ACC112 (cell line): ENCODE measurements at regions not wholly inside any gene's neighbourhood (a gene's known extent, or its start where the extent isn't known, plus 50 kb on each side); places are given as distances from the start of the nearest gene placed in this dataset.
A peak's percentile ranks its signal among the peaks of the same experiment; 100 is the strongest.

Experiments
- H2AFZ ChIP-seq: fragments of 200-600 bp; sonication (generic); one replicate; pipeline ENCODE4 v1.6.0; 2017; ENCODE audit warnings: antibody characterized with exemption, low read length; ENCODE audit not compliant: unreplicated experiment
- H3K27ac ChIP-seq: fragments of 200-600 bp; sonication (generic); 2 replicates; pipeline ENCODE4 v1.5.1; 2014; ENCODE audit warnings: low read depth, mild to moderate bottlenecking, antibody characterized with exemption, low read length, moderate library complexity
- H3K27me3 ChIP-seq: fragments of 200-600 bp; sonication (generic); 2 replicates; pipeline ENCODE4 v1.6.1; 2014; ENCODE audit warnings: mild to moderate bottlenecking, antibody characterized with exemption, low read length, moderate library complexity, mixed read lengths; ENCODE audit not compliant: insufficient read depth
- H3K36me3 ChIP-seq: fragments of 200-600 bp; sonication (generic); 2 replicates; pipeline ENCODE4 v1.6.1; 2016; ENCODE audit warnings: mild to moderate bottlenecking, antibody characterized with exemption, low read length, moderate library complexity, mixed read lengths; ENCODE audit not compliant: insufficient read depth
- H3K4me1 ChIP-seq: fragments of 200-600 bp; sonication (generic); one replicate; pipeline ENCODE4 v1.6.1; 2016; ENCODE audit warnings: low read length, mixed read lengths; ENCODE audit not compliant: insufficient read depth, unreplicated experiment, control insufficient read depth
- H3K4me3 ChIP-seq: fragments of 200-600 bp; sonication (generic); 2 replicates; pipeline ENCODE4 v1.5.1; 2014; ENCODE audit warnings: mild to moderate bottlenecking, low read depth, low read length
- H3K79me2 ChIP-seq: fragments of 200-600 bp; sonication (generic); one replicate; pipeline ENCODE4 v1.6.0; 2016; ENCODE audit warnings: low read length; ENCODE audit not compliant: control insufficient read depth, unreplicated experiment, insufficient read depth

DNA sequence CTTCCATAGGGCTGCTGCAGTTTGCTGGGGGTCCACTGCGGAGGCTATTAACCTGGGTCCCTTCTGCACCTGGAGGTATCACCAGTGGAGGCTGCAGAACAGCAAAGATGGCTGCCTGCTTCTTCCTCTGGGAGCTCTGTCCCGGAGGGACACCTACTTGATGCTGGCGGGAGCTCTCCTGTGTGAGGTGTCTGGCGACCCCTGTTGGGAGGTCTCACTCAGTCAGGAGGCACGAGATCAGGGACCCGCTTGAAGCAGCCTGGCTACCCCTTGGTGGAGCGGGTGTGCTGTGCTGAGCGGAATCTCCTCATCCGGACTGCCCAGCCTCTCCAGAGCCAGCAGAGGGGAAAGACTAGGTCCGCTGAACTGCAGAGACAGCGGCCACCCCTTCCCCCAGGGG lies 56.0 kb upstream of the CTXND1 start:
- Histone ChIP-seq H3K4me1 (no peaks in the 10 kb centered on the region), H3K36me3 (no peaks in the 10 kb centered on the region), H2AFZ (no peak overlapping the region)

DNA sequence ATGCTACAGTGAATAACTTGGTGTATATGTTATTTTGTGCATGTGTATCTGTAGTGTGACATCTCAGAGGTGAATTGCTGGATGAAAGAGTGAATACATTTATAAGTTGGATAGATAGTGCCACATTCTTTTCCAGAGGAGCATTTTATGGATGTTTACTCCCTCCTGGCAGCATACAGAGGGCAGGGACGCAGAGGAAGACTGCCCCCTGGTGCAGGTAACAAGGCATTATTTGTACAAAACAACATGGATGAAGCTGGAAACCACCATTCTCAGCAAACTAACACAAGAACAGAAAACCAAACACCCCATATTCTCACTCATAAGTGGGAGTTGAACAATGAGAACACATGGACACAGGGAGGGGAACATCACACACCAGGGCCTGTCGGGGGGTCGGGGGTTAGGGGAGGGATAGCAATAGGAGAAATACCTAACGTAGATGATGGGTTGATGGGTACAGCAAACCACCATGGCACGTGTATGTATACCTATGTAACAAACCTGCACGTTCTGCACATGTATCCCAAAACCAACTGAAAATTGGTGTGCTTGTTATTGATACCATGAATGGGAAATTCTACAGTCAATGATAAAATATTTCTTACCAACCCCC lies 57.9 kb upstream of the CTXND1 start:
- Histone ChIP-seq H3K27ac (no peak overlapping the region), H3K4me3 (no peak overlapping the region), H3K27me3 (peaks cover 42% of the 10 kb centered on the region), H3K4me1 (no peaks in the 10 kb centered on the region), H3K36me3 (no peaks in the 10 kb centered on the region), H3K79me2 (no peaks in the 10 kb centered on the region), H2AFZ (no peak overlapping the region)

More for the DNA sequence above, 56.0 kb upstream of the CTXND1 start:
- Histone ChIP-seq H3K27me3 (peaks cover 33% of the 10 kb centered on the region), H3K4me3 (no peak overlapping the region), H3K27ac (no peak overlapping the region), H3K79me2 (no peaks in the 10 kb centered on the region)

DNA sequence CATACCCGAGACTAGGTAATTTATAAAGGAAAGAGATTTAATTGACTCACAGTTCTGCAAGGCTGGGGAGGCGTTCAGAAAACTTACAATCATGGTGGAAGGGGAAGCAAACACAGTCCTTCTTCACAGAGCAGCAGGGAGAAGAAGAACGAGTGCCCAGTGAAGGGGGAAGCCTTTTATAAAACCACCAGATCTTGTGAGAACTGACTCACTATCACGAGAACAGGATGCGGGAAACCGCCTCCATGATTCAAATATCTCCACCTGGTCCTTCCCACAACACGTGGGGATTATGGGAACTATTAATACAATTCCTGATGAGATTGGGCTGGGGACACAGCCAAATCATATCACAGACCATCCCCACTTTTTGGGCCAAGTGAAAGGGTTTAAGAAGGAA lies 58.8 kb upstream of the CTXND1 start:
- no peaks in the 10 kb centered on the region for H3K36me3 ChIP-seq
- no peaks in the 10 kb centered on the region for H3K4me1 ChIP-seq
- H3K79me2 ChIP-seq = no peaks in the 10 kb centered on the region
- H3K27ac ChIP-seq = no peak overlapping the region
- H2AFZ ChIP-seq = no peak overlapping the region
- no peak overlapping the region for H3K4me3 ChIP-seq
- peaks cover 42% of the 10 kb centered on the region for H3K27me3 ChIP-seq

DNA sequence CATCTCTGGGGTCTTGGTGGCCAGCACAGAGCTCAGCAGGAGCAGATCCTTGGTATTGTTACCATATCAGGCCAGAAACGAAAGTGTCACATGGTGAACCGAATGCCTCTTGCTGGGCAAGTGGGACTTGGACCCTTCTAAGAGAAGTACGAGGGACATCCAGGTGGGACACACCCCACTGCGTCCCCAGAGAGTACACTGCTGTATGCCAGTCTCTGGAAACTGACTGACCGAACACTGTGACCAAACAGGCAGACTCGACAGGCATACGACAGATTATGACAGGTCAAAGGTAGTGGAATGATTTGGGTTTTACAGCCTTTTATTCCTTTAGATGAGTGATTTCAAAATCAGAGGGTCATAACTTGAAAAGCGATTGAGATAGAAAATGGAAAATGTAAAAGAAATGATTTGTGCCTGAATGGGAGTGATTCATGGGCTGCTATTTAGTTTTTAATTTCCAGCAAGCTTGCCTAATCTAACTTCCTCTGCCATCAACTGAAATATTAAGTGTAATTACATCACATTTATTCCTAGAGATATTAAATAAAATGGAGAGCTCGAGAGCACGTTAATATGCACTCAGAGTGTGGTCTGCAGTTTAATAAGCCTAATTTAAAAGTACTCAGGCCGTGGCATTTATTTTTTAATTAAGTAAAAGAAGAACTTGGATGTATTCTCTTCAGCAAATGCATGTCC lies 63.4 kb upstream of the CTXND1 start:
- no peak overlapping the region for H3K27ac ChIP-seq
- peaks cover 10% of the 10 kb centered on the region for H3K4me1 ChIP-seq
- H3K36me3 ChIP-seq = no peaks in the 10 kb centered on the region
- H3K79me2 ChIP-seq = no peaks in the 10 kb centered on the region
- peaks cover 19% of the 10 kb centered on the region for H3K27me3 ChIP-seq
- H3K4me3 ChIP-seq = no peak overlapping the region
- H2AFZ ChIP-seq = no peak overlapping the region

DNA sequence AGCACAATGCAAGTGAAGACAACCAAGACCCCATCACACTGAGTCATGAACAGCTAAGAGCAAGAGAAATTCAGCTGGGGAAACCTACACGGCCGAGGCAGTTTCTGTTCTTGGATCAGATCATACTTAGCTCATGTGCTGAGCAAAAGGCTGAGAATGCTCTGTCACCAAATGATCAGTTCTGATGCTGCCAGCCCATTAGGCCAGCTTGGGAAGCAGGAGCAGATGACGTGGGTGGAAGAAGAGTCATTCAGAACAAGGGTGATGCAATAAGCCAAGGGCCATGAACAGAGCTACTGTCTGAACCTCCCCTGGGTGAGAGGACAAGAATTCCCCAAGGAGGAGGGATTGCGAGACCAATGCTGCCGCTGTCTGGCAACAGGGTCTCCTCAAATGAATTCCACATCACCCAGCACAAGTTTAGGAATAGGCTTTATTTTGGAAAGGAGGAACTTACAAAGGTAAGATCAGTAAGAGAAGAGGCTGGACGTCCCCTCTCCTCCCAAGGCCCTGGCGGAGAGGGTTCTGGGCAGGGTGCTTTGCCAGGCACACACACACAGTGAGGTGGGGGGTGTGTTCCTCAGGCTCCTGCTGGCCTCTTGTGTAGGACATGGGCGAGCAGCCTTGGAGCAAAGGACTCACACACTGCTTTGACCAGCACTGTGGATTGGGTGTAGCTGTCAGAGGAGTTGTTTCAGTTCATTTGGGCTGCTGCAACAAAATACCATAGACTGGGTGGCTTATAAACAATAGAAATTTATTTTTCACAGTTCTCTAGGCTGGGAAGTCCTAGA lies 65.6 kb upstream of the CTXND1 start:
- peak overlapping the region; percentile 67 for H3K27ac ChIP-seq
- no peaks in the 10 kb centered on the region for H3K79me2 ChIP-seq
- H2AFZ ChIP-seq = peak overlapping the region; percentile 31
- no peak overlapping the region for H3K4me3 ChIP-seq
- H3K4me1 ChIP-seq = peaks cover 10% of the 10 kb centered on the region
- no peaks in the 10 kb centered on the region for H3K36me3 ChIP-seq
- H3K27me3 ChIP-seq = peaks cover 29% of the 10 kb centered on the region

DNA sequence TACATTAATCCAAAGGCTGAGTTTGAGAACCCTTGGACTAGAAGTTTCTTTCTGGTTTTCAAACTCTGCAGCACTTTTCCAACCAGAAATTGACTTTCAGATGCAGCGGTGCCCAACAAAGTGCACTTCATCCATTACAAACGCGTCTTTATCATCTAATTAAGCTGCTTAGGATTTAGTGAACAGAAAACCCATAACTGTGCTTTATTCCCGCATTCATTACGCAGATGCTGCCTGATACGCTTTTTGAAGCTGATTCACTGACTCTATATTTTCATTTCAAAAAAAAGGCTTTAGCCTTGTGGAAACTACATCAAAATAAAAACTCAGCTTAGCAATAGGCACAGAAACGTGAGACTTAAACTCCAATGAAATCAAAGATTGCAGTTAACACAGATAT lies 69.8 kb upstream of the CTXND1 start:
- Histone ChIP-seq H3K27me3 (peaks cover 21% of the 10 kb centered on the region), H2AFZ (no peak overlapping the region), H3K4me3 (no peak overlapping the region), H3K36me3 (no peaks in the 10 kb centered on the region), H3K79me2 (no peaks in the 10 kb centered on the region), H3K4me1 (peaks cover 4% of the 10 kb centered on the region), H3K27ac (no peak overlapping the region)

DNA sequence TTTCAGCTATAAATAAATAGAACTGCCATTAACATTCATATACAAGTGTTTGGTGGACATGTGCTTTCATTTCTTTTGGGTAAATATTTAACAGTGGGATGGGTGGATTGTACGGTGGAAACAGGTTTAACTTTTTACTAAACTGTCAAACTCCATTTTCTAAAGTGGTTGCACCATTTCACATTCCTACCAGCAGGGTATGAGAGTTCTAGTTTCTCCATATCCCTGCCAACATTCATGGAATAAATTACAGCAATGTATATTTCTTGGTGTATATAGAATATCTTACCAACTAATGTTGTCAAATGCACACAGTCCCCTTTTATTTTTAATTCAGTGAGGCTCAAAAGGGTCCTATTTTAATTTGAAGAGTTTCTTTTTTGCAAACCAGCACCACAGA lies 71.3 kb upstream of the CTXND1 start:
- H3K4me1 ChIP-seq = no peaks in the 10 kb centered on the region
- no peak overlapping the region for H2AFZ ChIP-seq
- H3K27ac ChIP-seq = no peak overlapping the region
- no peak overlapping the region for H3K4me3 ChIP-seq
- no peaks in the 10 kb centered on the region for H3K79me2 ChIP-seq
- peaks cover 21% of the 10 kb centered on the region for H3K27me3 ChIP-seq
- H3K36me3 ChIP-seq = no peaks in the 10 kb centered on the region

DNA sequence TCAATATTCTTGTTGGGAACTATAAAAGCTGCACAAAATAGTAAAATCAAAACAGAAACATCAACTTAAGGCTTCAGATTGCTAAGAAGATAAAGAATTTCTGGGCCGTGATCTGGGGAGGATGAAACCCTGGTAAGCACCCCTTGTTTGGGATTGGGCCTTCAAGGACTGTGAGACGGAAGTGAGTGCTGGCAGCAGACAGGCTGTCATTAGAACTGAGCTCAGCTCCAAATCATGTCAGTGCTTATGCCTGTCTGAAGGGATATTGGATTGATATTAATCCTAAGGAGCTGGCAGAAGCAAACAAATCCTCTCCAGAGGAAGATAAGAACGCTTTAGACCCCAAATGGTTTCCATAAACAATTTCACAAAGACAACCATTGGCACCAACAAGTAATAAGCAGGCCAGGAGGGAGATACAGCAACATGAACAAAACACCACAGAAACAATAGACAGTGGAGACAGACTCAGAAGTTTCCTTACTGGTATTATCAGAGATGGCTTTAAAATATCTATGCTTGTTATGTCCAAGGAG lies 72.6 kb upstream of the CTXND1 start:
- Histone ChIP-seq H2AFZ (no peak overlapping the region), H3K79me2 (no peaks in the 10 kb centered on the region), H3K27me3 (peaks cover 18% of the 10 kb centered on the region), H3K4me1 (no peaks in the 10 kb centered on the region), H3K36me3 (no peaks in the 10 kb centered on the region), H3K27ac (no peak overlapping the region), H3K4me3 (no peak overlapping the region)

DNA sequence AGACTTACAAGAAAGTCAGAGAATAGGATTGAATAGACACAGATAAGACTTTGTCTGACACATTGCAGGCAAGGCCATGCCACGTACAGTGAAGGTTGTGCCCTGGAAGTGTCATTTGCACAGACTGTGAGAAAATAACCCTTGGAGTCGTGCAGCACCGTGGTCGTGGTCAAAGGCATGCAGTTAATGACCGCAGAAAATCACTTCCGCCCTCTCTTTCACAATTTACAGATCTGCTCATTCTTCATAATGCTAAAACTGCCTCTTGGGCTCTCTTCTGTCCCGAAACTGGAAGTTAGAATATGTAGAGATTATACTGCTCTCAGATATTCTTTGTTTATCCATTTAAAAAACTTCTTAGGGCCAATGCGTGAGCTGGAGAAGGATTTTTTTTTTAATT lies 73.2 kb upstream of the CTXND1 start:
- Histone ChIP-seq H3K27me3 (peaks cover 14% of the 10 kb centered on the region; the same call in 1 of the 2 replicates), H3K36me3 (no peaks in the 10 kb centered on the region), H3K27ac (no peak overlapping the region), H3K4me1 (no peaks in the 10 kb centered on the region), H3K4me3 (no peak overlapping the region), H3K79me2 (no peaks in the 10 kb centered on the region), H2AFZ (no peak overlapping the region)

DNA sequence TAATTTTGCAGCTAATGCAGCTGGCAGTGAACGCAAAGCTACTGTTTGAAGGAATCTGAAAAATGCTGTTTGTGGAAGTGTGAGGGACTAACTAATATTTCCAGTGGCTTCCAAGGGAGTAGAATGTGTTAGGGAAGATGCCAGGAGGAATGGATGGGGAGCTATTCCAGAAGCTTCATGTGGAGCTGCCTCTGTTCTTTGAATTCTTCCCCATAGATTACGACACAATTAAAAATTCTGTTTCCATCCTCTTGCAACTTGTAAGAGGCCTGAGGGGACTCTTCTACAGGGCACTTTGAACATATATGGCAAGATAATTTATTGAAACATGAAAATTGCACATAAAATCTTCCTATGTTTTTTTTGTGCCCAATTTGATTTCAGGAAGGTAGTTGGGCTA lies 74.3 kb upstream of the CTXND1 start:
- Histone ChIP-seq H3K4me1 (no peaks in the 10 kb centered on the region), H3K27ac (no peak overlapping the region), H2AFZ (no peak overlapping the region), H3K36me3 (no peaks in the 10 kb centered on the region), H3K79me2 (no peaks in the 10 kb centered on the region), H3K27me3 (peaks cover 19% of the 10 kb centered on the region), H3K4me3 (no peak overlapping the region)
